HL-60 (cell line): ENCODE measurements at regions not wholly inside any gene's neighbourhood (a gene's known extent, or its start where the extent isn't known, plus 50 kb on each side); places are given as distances from the start of the nearest gene placed in this dataset.

Source experiments
- DNase-seq, 2 experiments: peaks; one replicate each; pipeline ENCODE4 v3.0.0-alpha.2; 2010 to 2020; ENCODE audit warnings: low read depth in 1 of 2, low spot score in 1 of 2
- H3K27ac ChIP-seq: fragments of 250-450 bp; sonication (Bioruptor Pico); replicated peaks from 2 replicates; pipeline ENCODE4 v1.5.1; 2020; ENCODE audit warnings: mild to moderate bottlenecking, moderate library complexity
- H3K27me3 ChIP-seq: fragments of 250-450 bp; sonication (Bioruptor Pico); 2 replicates; pipeline ENCODE4 v1.5.1; 2021; ENCODE audit warnings: mild to moderate bottlenecking, moderate library complexity; ENCODE audit not compliant: insufficient read depth, poor library complexity, severe bottlenecking
- H3K4me3 ChIP-seq: replicated peaks from 2 replicates; pipeline ENCODE4 v1.5.1; 2011; ENCODE audit warnings: mild to moderate bottlenecking, control low read depth, low read length; ENCODE audit not compliant: insufficient read depth
- CTCF ChIP-seq: IDR thresholded peaks from one replicate; pipeline ENCODE4 v1.5.1; 2011; ENCODE audit warnings: low read length, control low read depth, inconsistent platforms; ENCODE audit not compliant: insufficient read depth
- GABPA ChIP-seq: IDR thresholded peaks from 2 replicates; pipeline ENCODE4 v1.6.1; 2012; ENCODE audit warnings: low read depth
- POLR2AphosphoS5 ChIP-seq: IDR thresholded peaks from 2 replicates; pipeline ENCODE4 v1.6.1; 2012; ENCODE audit warnings: low read depth
- REST ChIP-seq: IDR thresholded peaks from 2 replicates; pipeline ENCODE4 v1.6.1; 2012; ENCODE audit warnings: low read depth; ENCODE audit not compliant: insufficient replicate concordance
- SPI1 ChIP-seq: IDR thresholded peaks from 2 replicates; pipeline ENCODE4 v1.6.1; 2012; ENCODE audit warnings: low read depth, mild to moderate bottlenecking, borderline replicate concordance

GRCh38 chr1:112794654-112795239 lies 79.6 kb upstream of the PPM1J start:
- Histone ChIP-seq H3K27ac (no peak overlapping the region), H3K4me3 (no peak overlapping the region), H3K27me3 (peaks cover 2% of the 10 kb centered on the region)
- no peak for DNase-seq
- TF ChIP-seq GABPA (no peak), CTCF (no peak), SPI1 (no peak), REST (no peak)

GRCh38 chr1:112793631-112794565 lies 78.8 kb upstream of the PPM1J start:
- DNase-seq, result no peak
- TF ChIP-seq CTCF (no peak), GABPA (no peak), REST (no peak), POLR2AphosphoS5 (no peak), SPI1 (no peak)

GRCh38 chr1:112791723-112792104 lies 76.6 kb upstream of the PPM1J start:
- H3K4me3 ChIP-seq, result no peak overlapping the region

More at GRCh38 chr1:112793631-112794565, 78.8 kb upstream of the PPM1J start:
- Histone ChIP-seq H3K4me3 (no peak overlapping the region), H3K27me3 (peaks cover 2% of the 10 kb centered on the region), H3K27ac (no peak overlapping the region)

More at GRCh38 chr1:112791723-112792104, 76.6 kb upstream of the PPM1J start:
- TF ChIP-seq POLR2AphosphoS5, result no peak
- no peak for TF ChIP-seq REST
- no peak for TF ChIP-seq SPI1
- TF ChIP-seq GABPA, result no peak
- no peak for TF ChIP-seq CTCF
- Histone ChIP-seq H3K27ac (no peak overlapping the region), H3K27me3 (peaks cover 2% of the 10 kb centered on the region)
- no peak for DNase-seq
